ENCODE measurements at regions not wholly inside any gene's neighbourhood (a gene's known extent, or its start where the extent isn't known, plus 50 kb on each side); places are given as distances from the start of the nearest gene placed in this dataset.

DNA sequence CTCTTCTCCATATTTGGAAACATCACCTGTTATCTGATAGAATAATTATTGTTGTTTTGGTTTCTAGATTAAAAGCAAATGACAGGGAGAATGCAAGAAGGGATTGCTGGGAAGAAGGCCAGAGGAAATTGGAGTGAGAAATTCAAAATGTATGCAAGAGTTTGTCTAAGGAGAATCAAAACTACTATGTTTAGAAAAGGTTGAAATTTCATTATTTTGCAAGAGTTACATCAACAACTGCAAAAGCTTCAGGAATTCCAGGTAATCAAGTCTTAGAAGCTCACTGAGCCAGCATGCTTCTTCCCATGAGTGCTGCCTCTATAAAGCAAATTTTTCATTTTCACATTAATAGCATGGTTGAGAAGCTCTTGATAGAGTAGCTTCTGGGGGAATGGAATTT, 177.2 kb upstream of the GBE1 start:
- Histone ChIP-seq H3K4me3 (ENCODE audit: low read length) (no peak overlapping the region), H3K9me2 (replicated peaks; ENCODE audit: control insufficient read depth, low read length) (no peaks in the 10 kb centered on the region), H3K27ac (ENCODE audit: low read depth, low read length) (no peak overlapping the region), H3K36me3 (ENCODE audit: control insufficient read depth, low read length) (no peaks in the 10 kb centered on the region), H4K20me1 (ENCODE audit: control insufficient read depth, insufficient read depth, low read depth, low read length) (no peaks in the 10 kb centered on the region), H3K79me2 (ENCODE audit: control insufficient read depth, low read length) (no peaks in the 10 kb centered on the region), H3K4me1 (ENCODE audit: control insufficient read depth, low read length) (no peaks in the 10 kb centered on the region), H3K9me3 (ENCODE audit: control insufficient read depth, insufficient read depth, low read length) (no peaks in the 10 kb centered on the region), H3F3A (ENCODE audit: control insufficient read depth, insufficient read depth) (no peaks in the 10 kb centered on the region), H3K27me3 (ENCODE audit: control insufficient read depth, low read length) (no peaks in the 10 kb centered on the region), H3K4me2 (ENCODE audit: low read length) (no peak overlapping the region)
- TF ChIP-seq EZH2phosphoT487 (IDR thresholded peaks at IDR 0.05; ENCODE audit: borderline replicate concordance, low read length) = no peak
- TF ChIP-seq, protein P1, sequence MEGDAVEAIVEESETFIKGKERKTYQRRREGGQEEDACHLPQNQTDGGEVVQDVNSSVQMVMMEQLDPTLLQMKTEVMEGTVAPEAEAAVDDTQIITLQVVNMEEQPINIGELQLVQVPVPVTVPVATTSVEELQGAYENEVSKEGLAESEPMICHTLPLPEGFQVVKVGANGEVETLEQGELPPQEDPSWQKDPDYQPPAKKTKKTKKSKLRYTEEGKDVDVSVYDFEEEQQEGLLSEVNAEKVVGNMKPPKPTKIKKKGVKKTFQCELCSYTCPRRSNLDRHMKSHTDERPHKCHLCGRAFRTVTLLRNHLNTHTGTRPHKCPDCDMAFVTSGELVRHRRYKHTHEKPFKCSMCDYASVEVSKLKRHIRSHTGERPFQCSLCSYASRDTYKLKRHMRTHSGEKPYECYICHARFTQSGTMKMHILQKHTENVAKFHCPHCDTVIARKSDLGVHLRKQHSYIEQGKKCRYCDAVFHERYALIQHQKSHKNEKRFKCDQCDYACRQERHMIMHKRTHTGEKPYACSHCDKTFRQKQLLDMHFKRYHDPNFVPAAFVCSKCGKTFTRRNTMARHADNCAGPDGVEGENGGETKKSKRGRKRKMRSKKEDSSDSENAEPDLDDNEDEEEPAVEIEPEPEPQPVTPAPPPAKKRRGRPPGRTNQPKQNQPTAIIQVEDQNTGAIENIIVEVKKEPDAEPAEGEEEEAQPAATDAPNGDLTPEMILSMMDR (IDR thresholded peaks at IDR 0.05; ENCODE audit: low read depth, low read length, poor library complexity, severe bottlenecking) = no peak

DNA sequence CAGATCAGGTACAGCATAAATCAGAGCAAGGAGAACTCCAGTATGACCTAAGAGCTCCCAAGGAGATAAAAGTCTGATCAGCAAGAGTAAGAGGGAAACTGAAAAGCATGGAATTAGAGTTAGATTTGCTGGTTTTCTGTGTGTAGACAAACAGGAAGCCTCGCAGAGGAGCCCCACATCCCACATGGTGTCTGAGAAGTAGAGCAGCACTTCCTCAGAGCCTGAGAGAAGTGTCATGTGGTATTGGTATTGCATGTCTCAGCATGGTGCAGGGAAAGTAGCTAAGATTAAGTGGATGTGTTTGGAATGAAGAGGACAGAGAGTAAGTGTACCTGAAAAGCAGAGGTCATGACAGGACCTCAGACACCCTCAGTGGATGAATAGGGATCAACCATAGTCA, 175.4 kb upstream of the GBE1 start:
- Histone ChIP-seq H3K36me3 (ENCODE audit: control insufficient read depth, low read length) (no peaks in the 10 kb centered on the region), H3K27me3 (ENCODE audit: control insufficient read depth, low read length) (no peaks in the 10 kb centered on the region), H3K4me2 (ENCODE audit: low read length) (no peak overlapping the region), H3K27ac (ENCODE audit: low read depth, low read length) (no peak overlapping the region), H3K79me2 (ENCODE audit: control insufficient read depth, low read length) (no peaks in the 10 kb centered on the region), H3F3A (ENCODE audit: control insufficient read depth, insufficient read depth) (no peaks in the 10 kb centered on the region), H3K4me1 (ENCODE audit: control insufficient read depth, low read length) (no peaks in the 10 kb centered on the region), H3K9me3 (ENCODE audit: control insufficient read depth, insufficient read depth, low read length) (no peaks in the 10 kb centered on the region), H4K20me1 (ENCODE audit: control insufficient read depth, insufficient read depth, low read depth, low read length) (no peaks in the 10 kb centered on the region), H3K4me3 (ENCODE audit: low read length) (no peak overlapping the region), H3K9me2 (replicated peaks; ENCODE audit: control insufficient read depth, low read length) (no peaks in the 10 kb centered on the region)
- TF ChIP-seq EZH2phosphoT487 (IDR thresholded peaks at IDR 0.05; ENCODE audit: borderline replicate concordance, low read length) = no peak
- TF ChIP-seq, protein P1 (IDR thresholded peaks at IDR 0.05; ENCODE audit: low read depth, low read length, poor library complexity, severe bottlenecking) = no peak

DNA sequence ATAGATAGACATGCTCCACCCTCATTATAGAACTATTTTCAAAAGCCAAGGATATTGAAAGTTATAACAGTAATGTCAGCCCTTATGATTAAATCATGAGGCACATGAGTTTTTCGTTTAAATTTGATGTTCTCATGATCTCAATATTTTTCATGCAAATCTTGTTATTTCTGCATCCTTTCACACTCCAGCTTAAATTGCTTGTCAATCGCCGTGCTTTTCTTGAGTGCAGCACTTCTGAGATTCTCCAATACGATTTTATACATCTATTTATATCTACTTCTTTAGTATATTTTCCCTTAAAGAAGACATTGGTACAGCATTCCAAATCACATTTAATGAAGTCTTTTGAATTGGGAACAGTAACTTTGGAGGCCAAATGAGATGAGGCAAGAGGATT, 171.2 kb upstream of the GBE1 start:
- Histone ChIP-seq H3K4me2 (ENCODE audit: low read length) (no peak overlapping the region), H3K36me3 (ENCODE audit: control insufficient read depth, low read length) (no peaks in the 10 kb centered on the region), H4K20me1 (ENCODE audit: control insufficient read depth, insufficient read depth, low read depth, low read length) (no peaks in the 10 kb centered on the region), H3K9me3 (ENCODE audit: control insufficient read depth, insufficient read depth, low read length) (no peaks in the 10 kb centered on the region), H3K27me3 (ENCODE audit: control insufficient read depth, low read length) (no peaks in the 10 kb centered on the region), H3K27ac (ENCODE audit: low read depth, low read length) (no peak overlapping the region), H3K4me1 (ENCODE audit: control insufficient read depth, low read length) (no peaks in the 10 kb centered on the region), H3F3A (ENCODE audit: control insufficient read depth, insufficient read depth) (no peaks in the 10 kb centered on the region), H3K79me2 (ENCODE audit: control insufficient read depth, low read length) (no peaks in the 10 kb centered on the region), H3K4me3 (ENCODE audit: low read length) (no peak overlapping the region), H3K9me2 (replicated peaks; ENCODE audit: control insufficient read depth, low read length) (no peaks in the 10 kb centered on the region)
- TF ChIP-seq EZH2phosphoT487 (IDR thresholded peaks at IDR 0.05; ENCODE audit: borderline replicate concordance, low read length) = no peak
- TF ChIP-seq, protein P1 (IDR thresholded peaks at IDR 0.05; ENCODE audit: low read depth, low read length, poor library complexity, severe bottlenecking) = no peak
